IPS DF 6.9 (cell line): ENCODE measurements at regions not wholly inside any gene's neighbourhood (a gene's known extent, or its start where the extent isn't known, plus 50 kb on each side); places are given as distances from the start of the nearest gene placed in this dataset.

Experiments used
- DNase-seq: peaks from one replicate; pipeline ENCODE4 v3.0.0-alpha.2; 2013; ENCODE audit warnings: low read depth, low spot score
- H3K27ac ChIP-seq: one replicate; pipeline ENCODE4 v1.5.1; 2013; ENCODE audit warnings: low read length, control low read depth
- H3K27me3 ChIP-seq: 2 replicates; pipeline ENCODE4 v1.6.1; 2013; ENCODE audit warnings: mild to moderate bottlenecking, low read length; ENCODE audit not compliant: control insufficient read depth, insufficient read depth
- H3K36me3 ChIP-seq: 2 replicates; pipeline ENCODE4 v1.6.1; 2013; ENCODE audit warnings: low read length; ENCODE audit not compliant: control insufficient read depth, insufficient read depth
- H3K4me1 ChIP-seq: 2 replicates; pipeline ENCODE4 v1.6.1; 2013; ENCODE audit warnings: low read length; ENCODE audit not compliant: control insufficient read depth, insufficient read depth
- H3K4me3 ChIP-seq: 2 replicates; pipeline ENCODE4 v1.5.1; 2013; ENCODE audit warnings: mild to moderate bottlenecking, low read length
- H3K9me3 ChIP-seq: 2 replicates; pipeline ENCODE4 v1.6.1; 2013; ENCODE audit warnings: low read length, inconsistent platforms; ENCODE audit not compliant: control insufficient read depth, insufficient read depth
- WGBS: extraction: QIAGEN DNeasy Blood & Tissue Kit; methylation state at CpG from one replicate; pipeline ENCODE4 v1.1.7; 2013; ENCODE audit warnings: mixed read lengths, missing lambda C conversion rate; ENCODE audit not compliant: insufficient read length, insufficient coverage; 5-methylcytosine and 5-hydroxymethylcytosine counted together

GRCh38 chr7:145219461-145219860 lies 383.6 kb upstream of the TPK1 start:
- no CpG with 5 or more reads among the region's 4 CpGs for WGBS
- Histone ChIP-seq H3K27ac (no peak overlapping the region), H3K9me3 (no peaks in the 10 kb centered on the region), H3K27me3 (no peaks in the 10 kb centered on the region), H3K4me3 (no peak overlapping the region), H3K4me1 (no peaks in the 10 kb centered on the region), H3K36me3 (no peaks in the 10 kb centered on the region)
- no peak for DNase-seq

GRCh38 chr7:145216866-145217265 lies 381.0 kb upstream of the TPK1 start:
- Histone ChIP-seq H3K9me3 (no peaks in the 10 kb centered on the region), H3K4me3 (no peak overlapping the region), H3K27ac (no peak overlapping the region), H3K27me3 (no peaks in the 10 kb centered on the region), H3K4me1 (no peaks in the 10 kb centered on the region), H3K36me3 (no peaks in the 10 kb centered on the region)
- DNase-seq = no peak
- no CpG with 5 or more reads among the region's 4 CpGs for WGBS

GRCh38 chr7:145212050-145212449 lies 376.2 kb upstream of the TPK1 start:
- Histone ChIP-seq H3K27ac (no peak overlapping the region), H3K4me1 (no peaks in the 10 kb centered on the region), H3K9me3 (no peaks in the 10 kb centered on the region), H3K27me3 (no peaks in the 10 kb centered on the region), H3K36me3 (no peaks in the 10 kb centered on the region), H3K4me3 (no peak overlapping the region)
- DNase-seq = no peak
- WGBS = no CpG with 5 or more reads among the region's 6 CpGs

DNA sequence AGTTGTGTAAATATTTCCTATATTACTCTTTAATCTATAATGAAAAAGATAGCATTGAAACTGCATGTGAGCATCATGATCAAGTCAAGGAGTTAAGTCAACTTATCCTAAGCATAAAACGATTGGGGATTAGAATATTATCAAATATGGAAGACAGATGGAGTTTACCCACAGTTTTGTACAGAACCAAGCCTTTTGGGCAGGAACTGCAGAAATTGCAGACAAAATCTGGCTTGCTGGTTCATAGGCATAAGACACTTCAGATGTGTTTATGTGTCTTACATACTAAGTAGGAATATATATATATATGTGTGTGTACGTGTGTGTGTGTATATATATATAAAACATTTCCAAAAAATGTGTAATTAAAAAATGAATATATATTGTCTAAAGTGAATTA lies 375.4 kb upstream of the TPK1 start:
- no peaks in the 10 kb centered on the region for H3K36me3 ChIP-seq
- H3K27me3 ChIP-seq = no peaks in the 10 kb centered on the region
- DNase-seq = no peak
- H3K4me1 ChIP-seq = no peaks in the 10 kb centered on the region
- H3K27ac ChIP-seq = no peak overlapping the region
- H3K4me3 ChIP-seq = no peak overlapping the region
- H3K9me3 ChIP-seq = no peaks in the 10 kb centered on the region
- no CpG with 5 or more reads among the region's 2 CpGs for WGBS

DNA sequence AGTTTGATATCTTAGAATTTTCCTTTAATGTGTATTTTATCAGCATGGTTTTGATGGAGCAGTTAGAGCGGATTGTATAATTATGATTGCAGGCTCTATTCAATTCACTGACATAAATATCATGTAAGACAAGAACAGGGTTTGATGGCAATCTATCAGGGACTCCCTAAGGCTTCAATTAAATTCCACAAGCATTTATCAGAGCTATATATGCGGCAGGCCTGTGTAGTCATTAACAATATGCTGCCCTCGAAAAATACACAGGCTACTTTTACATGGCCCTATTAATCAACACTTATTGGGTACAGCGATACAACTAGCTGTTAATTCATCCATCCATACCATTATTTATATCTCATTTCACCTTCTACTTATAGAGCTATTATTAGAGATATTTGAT lies 358.1 kb upstream of the TPK1 start:
- no CpG with 5 or more reads among the region's 4 CpGs for WGBS
- Histone ChIP-seq H3K4me1 (no peaks in the 10 kb centered on the region), H3K27me3 (no peaks in the 10 kb centered on the region)

GRCh38 chr7:145184956-145185355 lies 349.1 kb upstream of the TPK1 start:
- Histone ChIP-seq H3K27ac (no peak overlapping the region), H3K4me1 (no peaks in the 10 kb centered on the region), H3K36me3 (no peaks in the 10 kb centered on the region), H3K9me3 (no peaks in the 10 kb centered on the region), H3K4me3 (no peak overlapping the region), H3K27me3 (no peaks in the 10 kb centered on the region)
- no peak for DNase-seq
- no CpG with 5 or more reads among the region's 2 CpGs for WGBS

More for the DNA sequence above, 358.1 kb upstream of the TPK1 start:
- no peak for DNase-seq
- no peak overlapping the region for H3K4me3 ChIP-seq
- no peak overlapping the region for H3K27ac ChIP-seq
- no peaks in the 10 kb centered on the region for H3K9me3 ChIP-seq
- no peaks in the 10 kb centered on the region for H3K36me3 ChIP-seq

- H3K27ac ChIP-seq = no peak overlapping the region
- no peaks in the 10 kb centered on the region for H3K9me3 ChIP-seq
- H3K36me3 ChIP-seq = no peaks in the 10 kb centered on the region
- WGBS = no CpG with 5 or more reads among the region's 4 CpGs
- no peak overlapping the region for H3K4me3 ChIP-seq
- no peaks in the 10 kb centered on the region for H3K4me1 ChIP-seq
- no peak for DNase-seq
- no peaks in the 10 kb centered on the region for H3K27me3 ChIP-seq
Observed at GRCh38 chr7:145183069-145183468, 347.2 kb upstream of the TPK1 start.

GRCh38 chr7:145175366-145175765 lies 339.5 kb upstream of the TPK1 start:
- Histone ChIP-seq H3K36me3 (no peaks in the 10 kb centered on the region), H3K27ac (no peak overlapping the region), H3K27me3 (no peaks in the 10 kb centered on the region), H3K4me3 (no peak overlapping the region), H3K4me1 (no peaks in the 10 kb centered on the region), H3K9me3 (no peaks in the 10 kb centered on the region)
- WGBS = no CpG with 5 or more reads among the region's 2 CpGs
- no peak for DNase-seq

- Histone ChIP-seq H3K4me1 (no peaks in the 10 kb centered on the region), H3K27ac (no peak overlapping the region), H3K27me3 (no peaks in the 10 kb centered on the region), H3K36me3 (no peaks in the 10 kb centered on the region), H3K9me3 (no peaks in the 10 kb centered on the region), H3K4me3 (no peak overlapping the region)
- no CpG with 5 or more reads among the region's 3 CpGs for WGBS
- DNase-seq = no peak
Observed at GRCh38 chr7:145169908-145170307, 334.1 kb upstream of the TPK1 start.

DNA sequence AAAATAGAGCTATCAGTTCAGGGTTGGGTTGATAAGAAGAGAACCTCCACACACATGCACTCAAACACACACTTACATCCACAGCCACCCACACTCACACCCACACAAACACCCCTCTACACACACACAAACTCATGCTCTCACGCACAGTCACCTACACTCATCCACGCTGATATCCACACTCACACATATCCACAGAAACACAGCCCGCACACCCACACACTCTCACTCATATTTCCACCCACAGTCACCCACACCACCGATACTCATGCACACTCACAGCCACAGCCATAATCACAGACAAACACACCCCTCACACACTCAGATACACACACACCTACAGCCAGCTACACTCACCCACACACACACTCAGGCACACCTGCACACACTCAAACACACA lies 333.0 kb upstream of the TPK1 start:
- no peak for DNase-seq
- no peaks in the 10 kb centered on the region for H3K27me3 ChIP-seq
- H3K27ac ChIP-seq = no peak overlapping the region
- 100% methylated on average over 3 of the region's 4 CpGs for WGBS
- H3K4me1 ChIP-seq = no peaks in the 10 kb centered on the region
- H3K4me3 ChIP-seq = no peak overlapping the region
- H3K9me3 ChIP-seq = no peaks in the 10 kb centered on the region
- H3K36me3 ChIP-seq = no peaks in the 10 kb centered on the region

GRCh38 chr7:145168427-145168826 lies 332.6 kb upstream of the TPK1 start:
- H3K27ac ChIP-seq = no peak overlapping the region
- H3K9me3 ChIP-seq = no peaks in the 10 kb centered on the region
- WGBS = no CpG with 5 or more reads among the region's 5 CpGs
- H3K27me3 ChIP-seq = no peaks in the 10 kb centered on the region
- H3K36me3 ChIP-seq = no peaks in the 10 kb centered on the region
- no peaks in the 10 kb centered on the region for H3K4me1 ChIP-seq
- no peak overlapping the region for H3K4me3 ChIP-seq
- DNase-seq = no peak
